ENCODE measurements at regions not wholly inside any gene's neighbourhood (a gene's known extent, or its start where the extent isn't known, plus 50 kb on each side); places are given as distances from the start of the nearest gene placed in this dataset.

- H3K4me3 ChIP-seq (ENCODE audit: low read depth, low read length): no peak overlapping the region
- TF ChIP-seq, protein P1, sequence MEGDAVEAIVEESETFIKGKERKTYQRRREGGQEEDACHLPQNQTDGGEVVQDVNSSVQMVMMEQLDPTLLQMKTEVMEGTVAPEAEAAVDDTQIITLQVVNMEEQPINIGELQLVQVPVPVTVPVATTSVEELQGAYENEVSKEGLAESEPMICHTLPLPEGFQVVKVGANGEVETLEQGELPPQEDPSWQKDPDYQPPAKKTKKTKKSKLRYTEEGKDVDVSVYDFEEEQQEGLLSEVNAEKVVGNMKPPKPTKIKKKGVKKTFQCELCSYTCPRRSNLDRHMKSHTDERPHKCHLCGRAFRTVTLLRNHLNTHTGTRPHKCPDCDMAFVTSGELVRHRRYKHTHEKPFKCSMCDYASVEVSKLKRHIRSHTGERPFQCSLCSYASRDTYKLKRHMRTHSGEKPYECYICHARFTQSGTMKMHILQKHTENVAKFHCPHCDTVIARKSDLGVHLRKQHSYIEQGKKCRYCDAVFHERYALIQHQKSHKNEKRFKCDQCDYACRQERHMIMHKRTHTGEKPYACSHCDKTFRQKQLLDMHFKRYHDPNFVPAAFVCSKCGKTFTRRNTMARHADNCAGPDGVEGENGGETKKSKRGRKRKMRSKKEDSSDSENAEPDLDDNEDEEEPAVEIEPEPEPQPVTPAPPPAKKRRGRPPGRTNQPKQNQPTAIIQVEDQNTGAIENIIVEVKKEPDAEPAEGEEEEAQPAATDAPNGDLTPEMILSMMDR (IDR thresholded peaks at IDR 0.05; ENCODE audit: insufficient read depth, low read depth, low read length): no peak
- no peak for DNase-seq (ENCODE audit: low read depth)
Observed at GRCh38 chr5:117568622-117569021, 994.0 kb upstream of the SEMA6A start.

DNA sequence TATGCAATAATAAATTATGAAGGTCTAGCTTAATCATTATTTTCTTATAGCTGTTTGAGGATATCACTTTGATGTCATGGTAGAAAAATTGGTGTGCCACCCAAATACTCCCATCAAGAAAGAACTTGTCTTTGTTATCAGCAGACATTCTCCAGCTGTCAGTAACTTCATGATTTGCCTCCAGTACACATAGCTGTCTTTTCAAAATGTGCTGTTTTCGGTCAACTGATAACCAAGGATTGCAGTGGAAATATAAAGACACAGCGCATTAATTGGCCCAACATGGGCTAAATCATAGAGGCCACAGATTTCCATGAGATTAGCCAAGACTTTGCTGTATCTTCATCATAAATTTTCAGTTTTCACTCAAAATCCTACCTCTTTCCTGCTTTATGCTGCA lies 993.5 kb upstream of the SEMA6A start:
- DNase-seq (ENCODE audit: low read depth): no peak
- TF ChIP-seq, protein P1 (IDR thresholded peaks at IDR 0.05; ENCODE audit: insufficient read depth, low read depth, low read length): no peak
- no peak overlapping the region for H3K4me3 ChIP-seq (ENCODE audit: low read depth, low read length)

- no peak overlapping the region for H3K4me3 ChIP-seq (ENCODE audit: low read depth, low read length)
- TF ChIP-seq, protein P1 (IDR thresholded peaks at IDR 0.05; ENCODE audit: insufficient read depth, low read depth, low read length): no peak
- DNase-seq (ENCODE audit: low read depth): no peak
Observed at GRCh38 chr5:117562647-117563046, 988.0 kb upstream of the SEMA6A start.

DNA sequence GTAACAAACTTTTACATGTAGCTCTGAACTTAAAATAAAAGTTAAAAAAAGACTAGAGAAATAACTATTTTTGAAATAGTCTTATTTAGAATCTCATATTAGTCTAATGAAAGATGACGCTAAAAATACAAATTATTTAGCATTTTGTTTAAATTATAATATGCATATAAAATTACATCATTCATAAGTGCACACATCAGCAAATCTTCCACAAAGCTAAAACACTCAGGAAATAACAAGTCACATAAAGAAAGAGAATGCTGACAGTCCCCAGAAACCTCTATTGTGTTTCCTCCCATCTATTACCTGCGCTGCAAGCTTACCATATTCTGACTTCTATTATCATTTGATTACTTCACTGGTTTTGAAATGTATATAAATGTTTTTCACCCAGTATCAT lies 986.9 kb upstream of the SEMA6A start:
- no peak overlapping the region for H3K4me3 ChIP-seq (ENCODE audit: low read depth, low read length)
- TF ChIP-seq, protein P1 (IDR thresholded peaks at IDR 0.05; ENCODE audit: insufficient read depth, low read depth, low read length): no peak
- DNase-seq (ENCODE audit: low read depth): no peak

- no peak overlapping the region for H3K4me3 ChIP-seq (ENCODE audit: low read depth, low read length)
- DNase-seq (ENCODE audit: low read depth): no peak
- TF ChIP-seq, protein P1 (IDR thresholded peaks at IDR 0.05; ENCODE audit: insufficient read depth, low read depth, low read length): no peak
Observed at GRCh38 chr5:117559005-117559844, 984.6 kb upstream of the SEMA6A start.

DNA sequence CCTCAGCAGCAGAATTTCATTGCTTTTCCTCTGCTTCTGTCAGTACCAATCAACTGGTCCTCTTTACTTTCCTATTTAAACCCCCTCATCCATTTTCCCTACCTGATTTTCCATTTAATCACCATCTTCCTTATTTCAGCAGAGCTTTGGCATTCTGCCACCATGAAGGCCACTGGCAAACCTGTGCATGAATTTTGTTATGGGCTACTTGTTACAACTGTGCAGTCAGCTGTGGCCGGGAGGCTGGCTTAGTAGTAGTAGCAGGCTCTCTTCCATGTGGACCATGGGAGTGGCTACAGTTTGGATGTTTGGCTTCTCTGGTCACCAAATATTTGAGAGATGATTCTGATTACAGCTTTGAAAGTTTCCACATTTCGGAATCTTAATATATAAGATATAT lies 976.6 kb upstream of the SEMA6A start:
- no peak overlapping the region for H3K4me3 ChIP-seq (ENCODE audit: low read depth, low read length)
- DNase-seq (ENCODE audit: low read depth): no peak
- TF ChIP-seq, protein P1 (IDR thresholded peaks at IDR 0.05; ENCODE audit: insufficient read depth, low read depth, low read length): no peak

- DNase-seq (ENCODE audit: low read depth): no peak
- TF ChIP-seq, protein P1 (IDR thresholded peaks at IDR 0.05; ENCODE audit: insufficient read depth, low read depth, low read length): no peak
- H3K4me3 ChIP-seq (ENCODE audit: low read depth, low read length): no peak overlapping the region
Observed at GRCh38 chr5:117547192-117547591, 972.6 kb upstream of the SEMA6A start.
